OCI-LY3 (cell line): ENCODE measurements at regions not wholly inside any gene's neighbourhood (a gene's known extent, or its start where the extent isn't known, plus 50 kb on each side); places are given as distances from the start of the nearest gene placed in this dataset.

ENCODE experiments used
- CTCF ChIP-seq: fragments of 200-600, 300-600 bp; sonication (generic); IDR thresholded peaks from 2 replicates; pipeline ENCODE4 v1.5.1; 2014; ENCODE audit warnings: antibody characterized with exemption, low read length, low read depth
- EZH2phosphoT487 ChIP-seq: fragments of 200-600 bp; shearing (Covaris generic); IDR thresholded peaks from 2 replicates; pipeline ENCODE4 v1.6.1; 2018; ENCODE audit warnings: antibody characterized with exemption, mixed run types, low read depth

DNA sequence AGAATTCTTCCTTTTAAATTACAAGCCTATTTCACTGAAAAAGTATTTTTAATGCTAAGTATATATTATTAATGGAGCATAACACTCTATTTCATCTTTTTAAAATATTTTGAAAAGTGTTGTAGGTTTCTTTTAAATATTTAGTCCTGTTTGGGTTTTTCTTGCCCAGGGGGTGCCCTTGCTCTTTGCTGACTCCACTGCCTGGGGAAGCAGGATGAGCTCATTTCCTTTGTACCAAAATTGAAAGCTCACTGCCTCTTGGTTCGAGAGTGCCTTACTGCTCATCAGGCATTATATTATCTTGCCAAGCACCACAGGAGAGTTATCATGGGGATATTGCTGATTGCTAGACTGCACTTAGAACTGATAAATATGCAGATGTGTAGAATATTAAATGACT, 819.2 kb downstream of the PCDH18 start:
- peak; percentile 59 for TF ChIP-seq CTCF
- TF ChIP-seq EZH2phosphoT487: no peak
